ENCODE measurements at regions not wholly inside any gene's neighbourhood (a gene's known extent, or its start where the extent isn't known, plus 50 kb on each side); places are given as distances from the start of the nearest gene placed in this dataset.

DNA sequence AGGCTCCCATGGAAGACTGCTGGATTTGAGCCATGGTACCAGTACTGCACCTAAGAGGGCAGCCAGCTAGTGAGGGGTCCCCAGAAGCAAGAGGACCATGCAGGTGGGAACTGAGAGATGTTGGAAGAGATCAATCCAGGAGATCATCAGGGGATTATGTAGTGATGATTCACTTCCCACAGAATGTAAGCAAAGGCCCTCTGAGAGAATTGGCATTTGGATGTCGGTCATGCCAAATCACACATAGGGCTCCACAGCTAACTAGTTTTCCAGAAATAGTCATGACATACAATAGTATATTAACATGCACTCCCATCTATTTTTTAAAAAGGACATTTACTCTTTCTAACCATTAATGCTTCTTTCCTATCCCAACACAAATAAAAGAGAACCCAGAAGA, 112.5 kb downstream of the RASGEF1B start:
- no peak for TF ChIP-seq FOS (IDR thresholded peaks at IDR 0.05; ENCODE audit: low read depth, low read length)
- TF ChIP-seq, protein P1, sequence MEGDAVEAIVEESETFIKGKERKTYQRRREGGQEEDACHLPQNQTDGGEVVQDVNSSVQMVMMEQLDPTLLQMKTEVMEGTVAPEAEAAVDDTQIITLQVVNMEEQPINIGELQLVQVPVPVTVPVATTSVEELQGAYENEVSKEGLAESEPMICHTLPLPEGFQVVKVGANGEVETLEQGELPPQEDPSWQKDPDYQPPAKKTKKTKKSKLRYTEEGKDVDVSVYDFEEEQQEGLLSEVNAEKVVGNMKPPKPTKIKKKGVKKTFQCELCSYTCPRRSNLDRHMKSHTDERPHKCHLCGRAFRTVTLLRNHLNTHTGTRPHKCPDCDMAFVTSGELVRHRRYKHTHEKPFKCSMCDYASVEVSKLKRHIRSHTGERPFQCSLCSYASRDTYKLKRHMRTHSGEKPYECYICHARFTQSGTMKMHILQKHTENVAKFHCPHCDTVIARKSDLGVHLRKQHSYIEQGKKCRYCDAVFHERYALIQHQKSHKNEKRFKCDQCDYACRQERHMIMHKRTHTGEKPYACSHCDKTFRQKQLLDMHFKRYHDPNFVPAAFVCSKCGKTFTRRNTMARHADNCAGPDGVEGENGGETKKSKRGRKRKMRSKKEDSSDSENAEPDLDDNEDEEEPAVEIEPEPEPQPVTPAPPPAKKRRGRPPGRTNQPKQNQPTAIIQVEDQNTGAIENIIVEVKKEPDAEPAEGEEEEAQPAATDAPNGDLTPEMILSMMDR (conservative IDR thresholded peaks at IDR 0.05; ENCODE audit: low read depth, low read length) = no peak
- no peak for TF ChIP-seq RAD21 (IDR thresholded peaks at IDR 0.05; ENCODE audit: low read length)
- no peak for TF ChIP-seq POLR2A (IDR thresholded peaks at IDR 0.05; ENCODE audit: low read depth, low read length)
- TF ChIP-seq MXI1 (IDR thresholded peaks at IDR 0.05; ENCODE audit: borderline replicate concordance, low read depth, low read length) = no peak
- no peak for TF ChIP-seq RCOR1 (IDR thresholded peaks at IDR 0.05; ENCODE audit: insufficient replicate concordance, low read length)
- no peak for TF ChIP-seq USF2 (IDR thresholded peaks at IDR 0.05; ENCODE audit: low read depth, low read length)
- no peak for TF ChIP-seq MAZ (IDR thresholded peaks at IDR 0.05; ENCODE audit: borderline replicate concordance, low read depth, low read length)
- TF ChIP-seq SMC3 (IDR thresholded peaks at IDR 0.05; ENCODE audit: low read depth, low read length) = no peak
- TF ChIP-seq CEBPB (IDR thresholded peaks at IDR 0.05; ENCODE audit: low read depth, low read length) = no peak
- TF ChIP-seq MAFK (IDR thresholded peaks at IDR 0.05; ENCODE audit: low read depth, low read length) = no peak
